Activated naive CD4-positive, alpha-beta T cell treated with anti-CD3 and anti-CD28 coated beads, Interleukin-2, amount 50 U/mL, for 24 hours (primary cell): ENCODE measurements at regions not wholly inside any gene's neighbourhood (a gene's known extent, or its start where the extent isn't known, plus 50 kb on each side); places are given as distances from the start of the nearest gene placed in this dataset.
"Not testable (repeated sequence)": the region's sequence is repeated elsewhere in the genome, so short reads cannot be mapped to it uniquely, and the experiment has no call there.

ENCODE experiments used
- H3K27ac Mint-ChIP-seq: one replicate; pipeline ENCODE4 v1.8.0; 2021; ENCODE audit warnings: mild to moderate bottlenecking, mixed read lengths
- H3K27me3 Mint-ChIP-seq: one replicate; pipeline ENCODE4 v1.8.0; 2021; ENCODE audit warnings: mixed read lengths
- H3K36me3 Mint-ChIP-seq: one replicate; pipeline ENCODE4 v1.8.0; 2021; ENCODE audit warnings: mixed read lengths
- H3K4me1 Mint-ChIP-seq: one replicate; pipeline ENCODE4 v1.8.0; 2021; ENCODE audit warnings: mixed read lengths
- H3K4me3 Mint-ChIP-seq: one replicate; pipeline ENCODE4 v1.8.0; 2021; ENCODE audit warnings: mild to moderate bottlenecking, mixed read lengths
- H3K9me3 Mint-ChIP-seq: one replicate; pipeline ENCODE4 v1.8.0; 2021; ENCODE audit warnings: mixed read lengths

- no peaks in the 10 kb centered on the region for H3K4me1 Mint-ChIP-seq
- H3K9me3 Mint-ChIP-seq: no peaks in the 10 kb centered on the region
- H3K4me3 Mint-ChIP-seq: no peak overlapping the region
- H3K27ac Mint-ChIP-seq: no peak overlapping the region
- peaks cover 4% of the 10 kb centered on the region for H3K27me3 Mint-ChIP-seq
- H3K36me3 Mint-ChIP-seq: no peaks in the 10 kb centered on the region
Measured at GRCh38 chr1:55445416-55445815, 230.3 kb upstream of the USP24 start.

- Mint-ChIP-seq H3K9me3 (no peaks in the 10 kb centered on the region), H3K27me3 (peaks cover 4% of the 10 kb centered on the region), H3K36me3 (no peaks in the 10 kb centered on the region), H3K4me1 (no peaks in the 10 kb centered on the region), H3K27ac (no peak overlapping the region), H3K4me3 (no peak overlapping the region)
Measured at GRCh38 chr1:55444667-55445066, 229.5 kb upstream of the USP24 start.

GRCh38 chr1:55443175-55443915, 228.2 kb upstream of the USP24 start:
- Mint-ChIP-seq H3K4me3 (no peak overlapping the region), H3K4me1 (no peaks in the 10 kb centered on the region), H3K27ac (no peak overlapping the region), H3K9me3 (no peaks in the 10 kb centered on the region), H3K36me3 (no peaks in the 10 kb centered on the region), H3K27me3 (peaks cover 4% of the 10 kb centered on the region)

- Mint-ChIP-seq H3K36me3 (no peaks in the 10 kb centered on the region), H3K9me3 (no peaks in the 10 kb centered on the region), H3K27ac (no peak overlapping the region), H3K4me1 (no peaks in the 10 kb centered on the region), H3K4me3 (no peak overlapping the region), H3K27me3 (peaks cover 4% of the 10 kb centered on the region)
Measured at GRCh38 chr1:55441489-55441888, 226.3 kb upstream of the USP24 start.

- Mint-ChIP-seq H3K9me3 (peaks cover 6% of the 10 kb centered on the region), H3K4me3 (no peak overlapping the region), H3K4me1 (no peaks in the 10 kb centered on the region), H3K36me3 (no peaks in the 10 kb centered on the region), H3K27me3 (peaks cover 7% of the 10 kb centered on the region), H3K27ac (no peak overlapping the region)
Measured at GRCh38 chr1:55437692-55438091, 222.5 kb upstream of the USP24 start.

GRCh38 chr1:55430720-55431119, 215.6 kb upstream of the USP24 start:
- not testable (repeated sequence) for H3K4me3 Mint-ChIP-seq, H3K27ac Mint-ChIP-seq
- peaks cover 25% of the 10 kb centered on the region for H3K27me3 Mint-ChIP-seq

GRCh38 chr1:55430206-55430605, 215.0 kb upstream of the USP24 start:
- H3K27ac Mint-ChIP-seq, H3K4me1 Mint-ChIP-seq, H3K4me3 Mint-ChIP-seq, H3K9me3 Mint-ChIP-seq, H3K36me3 Mint-ChIP-seq: not testable (repeated sequence)
- H3K27me3 Mint-ChIP-seq: peaks cover 25% of the 10 kb centered on the region

More at GRCh38 chr1:55430720-55431119, 215.6 kb upstream of the USP24 start:
- H3K36me3 Mint-ChIP-seq, H3K9me3 Mint-ChIP-seq, H3K4me1 Mint-ChIP-seq: not testable (repeated sequence)

GRCh38 chr1:55428944-55429931, 214.1 kb upstream of the USP24 start:
- peaks cover 6% of the 10 kb centered on the region for H3K9me3 Mint-ChIP-seq
- no peaks in the 10 kb centered on the region for H3K4me1 Mint-ChIP-seq
- H3K36me3 Mint-ChIP-seq: no peaks in the 10 kb centered on the region
- peaks cover 25% of the 10 kb centered on the region for H3K27me3 Mint-ChIP-seq
- H3K4me3 Mint-ChIP-seq: no peak overlapping the region
- no peak overlapping the region for H3K27ac Mint-ChIP-seq

- H3K36me3 Mint-ChIP-seq: no peaks in the 10 kb centered on the region
- H3K4me1 Mint-ChIP-seq: no peaks in the 10 kb centered on the region
- H3K27me3 Mint-ChIP-seq: peaks cover 22% of the 10 kb centered on the region
- no peak overlapping the region for H3K27ac Mint-ChIP-seq
- no peaks in the 10 kb centered on the region for H3K9me3 Mint-ChIP-seq
- no peak overlapping the region for H3K4me3 Mint-ChIP-seq
Measured at GRCh38 chr1:55428231-55428630, 213.1 kb upstream of the USP24 start.

GRCh38 chr1:55427606-55428005, 212.4 kb upstream of the USP24 start:
- Mint-ChIP-seq H3K9me3 (no peaks in the 10 kb centered on the region), H3K4me1 (no peaks in the 10 kb centered on the region), H3K4me3 (no peak overlapping the region), H3K27ac (no peak overlapping the region), H3K27me3 (peaks cover 20% of the 10 kb centered on the region), H3K36me3 (no peaks in the 10 kb centered on the region)

- Mint-ChIP-seq H3K4me3 (no peak overlapping the region), H3K4me1 (no peaks in the 10 kb centered on the region), H3K27ac (no peak overlapping the region), H3K9me3 (peaks cover 5% of the 10 kb centered on the region), H3K27me3 (peaks cover 20% of the 10 kb centered on the region), H3K36me3 (no peaks in the 10 kb centered on the region)
Measured at GRCh38 chr1:55426619-55427018, 211.5 kb upstream of the USP24 start.

GRCh38 chr1:55426156-55426555, 211.0 kb upstream of the USP24 start:
- H3K36me3 Mint-ChIP-seq: no peaks in the 10 kb centered on the region
- H3K9me3 Mint-ChIP-seq: peaks cover 8% of the 10 kb centered on the region
- H3K4me3 Mint-ChIP-seq: no peak overlapping the region
- H3K4me1 Mint-ChIP-seq: no peaks in the 10 kb centered on the region
- H3K27me3 Mint-ChIP-seq: peaks cover 19% of the 10 kb centered on the region
- H3K27ac Mint-ChIP-seq: no peak overlapping the region

GRCh38 chr1:55425310-55425930, 210.3 kb upstream of the USP24 start:
- Mint-ChIP-seq H3K27me3 (peaks cover 18% of the 10 kb centered on the region), H3K9me3 (peaks cover 8% of the 10 kb centered on the region), H3K4me3 (no peak overlapping the region), H3K27ac (no peak overlapping the region), H3K36me3 (no peaks in the 10 kb centered on the region), H3K4me1 (no peaks in the 10 kb centered on the region)

- Mint-ChIP-seq H3K4me3 (no peak overlapping the region), H3K27ac (no peak overlapping the region), H3K36me3 (no peaks in the 10 kb centered on the region), H3K27me3 (peaks cover 12% of the 10 kb centered on the region), H3K4me1 (no peaks in the 10 kb centered on the region), H3K9me3 (peaks cover 8% of the 10 kb centered on the region)
Measured at GRCh38 chr1:55423376-55423775, 208.2 kb upstream of the USP24 start.

- H3K27ac Mint-ChIP-seq: no peak overlapping the region
- H3K4me1 Mint-ChIP-seq: no peaks in the 10 kb centered on the region
- no peaks in the 10 kb centered on the region for H3K36me3 Mint-ChIP-seq
- H3K4me3 Mint-ChIP-seq: no peak overlapping the region
- peaks cover 8% of the 10 kb centered on the region for H3K27me3 Mint-ChIP-seq
- peaks cover 8% of the 10 kb centered on the region for H3K9me3 Mint-ChIP-seq
Measured at GRCh38 chr1:55420929-55421716, 206.0 kb upstream of the USP24 start.
